Sigmoid colon (tissue), 4 donors: ENCODE measurements at regions not wholly inside any gene's neighbourhood (a gene's known extent, or its start where the extent isn't known, plus 50 kb on each side); places are given as distances from the start of the nearest gene placed in this dataset.

Experiments used
- CTCF ChIP-seq, 4 experiments: fragments of 450-650 bp in 3 of 4; fragments of 200-600 bp in 1 of 4; IDR thresholded peaks; one replicate each; pipeline ENCODE4 v1.5.1; 2016 to 2019; ENCODE audit warnings: antibody characterized with exemption in 4 of 4, mild to moderate bottlenecking in 3 of 4, moderate library complexity in 2 of 4
- EP300 ChIP-seq, 4 donors: sonication (generic); formaldehyde crosslinking; IDR thresholded peaks; one replicate each; pipeline ENCODE4 v1.6.1; 2017; ENCODE audit warnings: antibody characterized with exemption in 4 of 4
- POLR2A ChIP-seq, 2 donors: fragments of 450-650 bp; IDR thresholded peaks; one replicate each; pipeline ENCODE4 v1.6.1; 2016; ENCODE audit warnings: antibody characterized with exemption in 2 of 2, mild to moderate bottlenecking in 2 of 2, moderate library complexity in 2 of 2
- POLR2AphosphoS5 ChIP-seq, 4 donors: sonication (generic); formaldehyde crosslinking; IDR thresholded peaks; one replicate each; pipeline ENCODE4 v1.6.1; 2017; ENCODE audit warnings: antibody characterized with exemption in 4 of 4

DNA sequence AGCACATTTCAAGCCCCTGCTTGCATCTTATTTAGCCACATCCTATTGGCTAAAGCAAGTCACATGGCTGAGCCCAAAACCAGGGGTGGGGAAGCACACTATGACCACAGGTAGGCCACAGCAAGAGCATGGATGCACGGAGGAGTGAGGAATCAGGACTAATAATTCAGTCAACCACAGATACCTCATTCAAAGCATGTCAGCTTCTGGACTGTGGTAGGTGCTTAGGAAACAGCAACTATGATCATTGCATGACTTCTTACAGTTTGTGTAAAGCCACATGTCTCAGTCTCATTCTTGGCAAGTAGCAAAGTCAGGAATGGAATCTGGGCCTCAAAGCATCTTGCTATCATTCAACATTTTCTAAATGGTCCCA, 79.0 kb upstream of the EMX2 start:
- TF ChIP-seq POLR2A (IDR thresholded peaks at IDR 0.05) (no peak), CTCF (IDR thresholded peaks at IDR 0.05) (no peak), EP300 (IDR thresholded peaks at IDR 0.05) (no peak), POLR2AphosphoS5 (IDR thresholded peaks at IDR 0.05) (no peak)
